ENCODE measurements at regions not wholly inside any gene's neighbourhood (a gene's known extent, or its start where the extent isn't known, plus 50 kb on each side); places are given as distances from the start of the nearest gene placed in this dataset.

- DNase-seq (ENCODE audit: low spot score) (no peak), ATAC-seq (ENCODE audit: insufficient number of reproducible peaks, low FRiP score, low read depth) (no peak)
Measured at GRCh38 chr22:48645766-48646165, 1181.9 kb downstream of the BRD1 start.

DNA sequence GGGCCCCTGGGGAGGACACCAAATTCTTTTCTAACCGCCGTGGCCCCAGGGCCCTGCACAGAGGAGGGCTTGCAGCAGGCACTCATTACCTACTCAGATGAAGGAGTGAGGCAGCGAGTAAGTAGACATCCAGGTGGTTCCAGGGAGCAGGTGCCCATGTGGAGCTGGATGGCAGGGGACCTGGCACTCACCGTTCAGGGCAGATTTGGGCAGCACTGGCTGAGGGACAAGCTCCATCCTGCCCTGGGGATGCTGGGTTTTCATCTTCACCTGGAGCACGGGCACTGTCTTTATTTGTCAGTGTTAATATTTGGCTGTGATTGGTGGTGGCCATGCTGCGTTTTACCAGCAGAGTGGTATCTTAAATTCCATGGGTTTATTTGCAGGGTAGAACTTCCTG lies 1182.7 kb downstream of the BRD1 start:
- Histone ChIP-seq H3K27me3 (replicated peaks; ENCODE audit: insufficient read depth) (no peaks in the 10 kb centered on the region), H3K36me3 (no peaks in the 10 kb centered on the region), H3K4me3 (no peak overlapping the region), H3K9me3 (no peaks in the 10 kb centered on the region), H3K27ac (no peak overlapping the region), H3K4me1 (ENCODE audit: control insufficient read depth in 1 of 2, low read depth in 2 of 2) (no peaks in the 10 kb centered on the region)
- ATAC-seq (ENCODE audit: insufficient number of reproducible peaks, low FRiP score, low read depth): no peak
- TF ChIP-seq, protein P1, sequence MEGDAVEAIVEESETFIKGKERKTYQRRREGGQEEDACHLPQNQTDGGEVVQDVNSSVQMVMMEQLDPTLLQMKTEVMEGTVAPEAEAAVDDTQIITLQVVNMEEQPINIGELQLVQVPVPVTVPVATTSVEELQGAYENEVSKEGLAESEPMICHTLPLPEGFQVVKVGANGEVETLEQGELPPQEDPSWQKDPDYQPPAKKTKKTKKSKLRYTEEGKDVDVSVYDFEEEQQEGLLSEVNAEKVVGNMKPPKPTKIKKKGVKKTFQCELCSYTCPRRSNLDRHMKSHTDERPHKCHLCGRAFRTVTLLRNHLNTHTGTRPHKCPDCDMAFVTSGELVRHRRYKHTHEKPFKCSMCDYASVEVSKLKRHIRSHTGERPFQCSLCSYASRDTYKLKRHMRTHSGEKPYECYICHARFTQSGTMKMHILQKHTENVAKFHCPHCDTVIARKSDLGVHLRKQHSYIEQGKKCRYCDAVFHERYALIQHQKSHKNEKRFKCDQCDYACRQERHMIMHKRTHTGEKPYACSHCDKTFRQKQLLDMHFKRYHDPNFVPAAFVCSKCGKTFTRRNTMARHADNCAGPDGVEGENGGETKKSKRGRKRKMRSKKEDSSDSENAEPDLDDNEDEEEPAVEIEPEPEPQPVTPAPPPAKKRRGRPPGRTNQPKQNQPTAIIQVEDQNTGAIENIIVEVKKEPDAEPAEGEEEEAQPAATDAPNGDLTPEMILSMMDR (IDR thresholded peaks at IDR 0.05): no peak
- no peak for DNase-seq (ENCODE audit: low spot score)

More at GRCh38 chr22:48645766-48646165, 1181.9 kb downstream of the BRD1 start:
- Histone ChIP-seq H3K27ac (no peak overlapping the region), H3K9me3 (no peaks in the 10 kb centered on the region), H3K36me3 (no peaks in the 10 kb centered on the region), H3K4me1 (ENCODE audit: control insufficient read depth in 1 of 2, low read depth in 2 of 2) (no peaks in the 10 kb centered on the region), H3K4me3 (no peak overlapping the region), H3K27me3 (replicated peaks; ENCODE audit: insufficient read depth) (no peaks in the 10 kb centered on the region)
- TF ChIP-seq, protein P1 (IDR thresholded peaks at IDR 0.05): no peak

DNA sequence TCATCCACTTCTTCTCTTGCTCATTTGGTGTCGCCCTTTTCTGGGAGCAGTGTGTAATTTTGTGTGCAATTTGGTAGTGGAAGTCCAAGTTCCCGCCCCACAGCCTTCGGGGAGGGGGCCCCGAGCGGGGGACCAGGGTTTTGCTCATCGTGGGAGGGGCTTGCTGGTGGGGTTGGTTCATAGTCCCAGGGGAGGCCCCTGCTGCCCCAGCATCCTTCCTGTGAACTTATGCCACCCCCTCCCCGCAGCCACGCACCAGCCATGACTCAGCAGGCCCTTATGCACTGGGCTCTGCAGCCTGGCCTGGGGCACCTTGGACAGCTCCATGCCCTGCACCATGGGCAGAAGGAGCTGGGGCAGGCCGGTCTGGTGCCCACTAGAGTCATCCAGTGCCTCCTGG lies 1183.6 kb downstream of the BRD1 start:
- H3K27me3 ChIP-seq (replicated peaks; ENCODE audit: insufficient read depth): no peaks in the 10 kb centered on the region
- no peaks in the 10 kb centered on the region for H3K9me3 ChIP-seq
- H3K4me1 ChIP-seq (ENCODE audit: control insufficient read depth in 1 of 2, low read depth in 2 of 2): no peaks in the 10 kb centered on the region

DNA sequence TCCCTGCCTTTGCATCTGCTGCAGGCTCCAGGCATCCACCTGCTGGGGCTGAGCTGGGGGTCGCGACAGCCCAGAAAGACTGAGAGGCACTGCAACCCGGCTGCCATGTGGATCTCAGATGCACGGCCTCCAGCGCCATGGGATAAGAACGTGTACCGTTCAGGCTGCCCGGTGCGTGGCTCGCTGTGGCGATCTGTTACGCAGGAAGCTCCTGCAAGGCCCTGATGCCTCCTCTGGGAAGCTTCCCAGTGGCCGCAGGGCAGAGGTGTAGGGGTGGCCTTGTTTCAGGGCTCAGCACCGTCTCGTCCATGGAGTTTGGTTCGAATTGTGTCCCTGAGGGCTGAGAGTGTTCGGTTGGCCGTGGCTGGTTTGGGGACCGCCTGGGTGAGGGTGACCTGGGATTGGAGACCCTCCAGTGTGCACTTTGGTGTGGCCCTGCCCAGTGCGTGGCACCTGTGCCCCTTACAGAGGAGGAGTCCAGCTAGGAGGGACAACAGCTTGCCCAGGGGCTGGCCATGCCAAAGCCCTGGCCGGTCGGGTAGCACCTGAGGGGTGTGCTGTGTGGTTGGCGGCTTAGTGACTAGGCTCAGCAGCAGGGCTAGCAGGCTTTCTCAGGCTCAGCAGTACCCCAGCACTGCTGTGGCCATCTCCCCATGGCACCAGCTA lies 1184.5 kb downstream of the BRD1 start:
- Histone ChIP-seq H3K4me3 (no peak overlapping the region), H3K9me3 (no peaks in the 10 kb centered on the region), H3K4me1 (ENCODE audit: control insufficient read depth in 1 of 2, low read depth in 2 of 2) (no peaks in the 10 kb centered on the region), H3K27ac (no peak overlapping the region), H3K36me3 (no peaks in the 10 kb centered on the region), H3K27me3 (replicated peaks; ENCODE audit: insufficient read depth) (no peaks in the 10 kb centered on the region)
- ATAC-seq (ENCODE audit: insufficient number of reproducible peaks, low FRiP score, low read depth) (no peak), DNase-seq (ENCODE audit: low spot score) (no peak)
- TF ChIP-seq, protein P1 (IDR thresholded peaks at IDR 0.05): no peak

More for the DNA sequence above, 1183.6 kb downstream of the BRD1 start:
- no peak for ATAC-seq (ENCODE audit: insufficient number of reproducible peaks, low FRiP score, low read depth)
- Histone ChIP-seq H3K4me3 (no peak overlapping the region), H3K36me3 (no peaks in the 10 kb centered on the region), H3K27ac (no peak overlapping the region)
- TF ChIP-seq, protein P1 (IDR thresholded peaks at IDR 0.05): no peak
- DNase-seq (ENCODE audit: low spot score): no peak

DNA sequence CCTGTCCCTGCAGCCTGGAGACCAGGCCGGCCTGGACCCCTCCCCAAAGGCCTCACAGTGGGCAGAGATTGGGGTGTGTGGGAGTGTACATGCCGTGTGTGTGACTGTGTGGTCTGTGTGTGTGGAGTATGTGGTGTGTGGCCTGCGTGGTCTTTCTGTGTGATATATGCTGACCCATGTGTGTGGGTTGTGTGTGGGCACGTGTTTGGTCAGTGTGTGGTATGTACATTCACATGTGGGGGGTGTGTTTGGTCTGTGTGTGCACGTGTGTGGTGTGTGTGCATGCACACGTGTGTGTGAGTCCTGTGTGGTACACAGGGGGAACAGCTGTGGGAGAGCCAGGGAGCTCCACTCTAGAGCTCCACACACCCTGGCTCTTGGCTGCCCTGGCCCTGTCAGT lies 1185.1 kb downstream of the BRD1 start:
- Histone ChIP-seq H3K4me1 (ENCODE audit: control insufficient read depth in 1 of 2, low read depth in 2 of 2) (no peaks in the 10 kb centered on the region), H3K27ac (no peak overlapping the region), H3K36me3 (no peaks in the 10 kb centered on the region), H3K4me3 (no peak overlapping the region), H3K9me3 (no peaks in the 10 kb centered on the region), H3K27me3 (replicated peaks; ENCODE audit: insufficient read depth) (no peaks in the 10 kb centered on the region)
- DNase-seq (ENCODE audit: low spot score): no peak
- ATAC-seq (ENCODE audit: insufficient number of reproducible peaks, low FRiP score, low read depth): no peak
- TF ChIP-seq, protein P1 (IDR thresholded peaks at IDR 0.05): no peak
